Erythroblast (primary cell): ENCODE measurements at regions not wholly inside any gene's neighbourhood (a gene's known extent, or its start where the extent isn't known, plus 50 kb on each side); places are given as distances from the start of the nearest gene placed in this dataset.

Experiments used
- GATA1 ChIP-seq: IDR thresholded peaks from 2 replicates; pipeline ENCODE4 v1.6.1; 2011; ENCODE audit warnings: low read depth, mild to moderate bottlenecking, control low read depth, low read length, moderate library complexity
- POLR2A ChIP-seq: IDR thresholded peaks from 2 replicates; pipeline ENCODE4 v1.6.1; 2011; ENCODE audit warnings: mild to moderate bottlenecking, low read length

GRCh38 chr2:136420346-136420745 lies 302.4 kb upstream of the CXCR4 start:
- TF ChIP-seq POLR2A: no peak
- no peak for TF ChIP-seq GATA1
